ENCODE measurements at regions not wholly inside any gene's neighbourhood (a gene's known extent, or its start where the extent isn't known, plus 50 kb on each side); places are given as distances from the start of the nearest gene placed in this dataset.

GRCh38 chr12:93043192-93043876, 114.2 kb upstream of the EEA1 start:
- DNase-seq (ENCODE audit: low read depth, low spot score), result no peak

DNA sequence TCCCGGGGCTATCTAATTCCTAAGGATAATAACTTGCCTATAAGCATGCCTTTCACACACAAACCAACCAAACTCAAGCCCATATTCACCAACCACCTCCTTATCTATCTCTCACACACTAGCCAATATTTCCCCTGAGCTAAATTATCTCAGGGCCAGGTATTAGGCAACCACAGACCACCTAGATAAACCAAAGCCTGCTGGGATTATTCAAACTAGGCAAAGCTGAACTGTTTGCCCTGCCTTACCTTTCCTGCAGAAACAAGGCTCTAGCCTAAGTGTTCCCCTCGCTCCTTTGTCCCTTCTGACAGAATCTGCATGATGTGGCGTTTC, 114.7 kb upstream of the EEA1 start:
- DNase-seq (ENCODE audit: low read depth, low spot score), result no peak

GRCh38 chr12:93047118-93047517, 118.0 kb upstream of the EEA1 start:
- DNase-seq (ENCODE audit: low read depth, low spot score), result no peak

- no peak for DNase-seq (ENCODE audit: low read depth, low spot score)
These were observed 119.6 kb upstream of the EEA1 start for GRCh38 chr12:93048656-93049055.

DNA sequence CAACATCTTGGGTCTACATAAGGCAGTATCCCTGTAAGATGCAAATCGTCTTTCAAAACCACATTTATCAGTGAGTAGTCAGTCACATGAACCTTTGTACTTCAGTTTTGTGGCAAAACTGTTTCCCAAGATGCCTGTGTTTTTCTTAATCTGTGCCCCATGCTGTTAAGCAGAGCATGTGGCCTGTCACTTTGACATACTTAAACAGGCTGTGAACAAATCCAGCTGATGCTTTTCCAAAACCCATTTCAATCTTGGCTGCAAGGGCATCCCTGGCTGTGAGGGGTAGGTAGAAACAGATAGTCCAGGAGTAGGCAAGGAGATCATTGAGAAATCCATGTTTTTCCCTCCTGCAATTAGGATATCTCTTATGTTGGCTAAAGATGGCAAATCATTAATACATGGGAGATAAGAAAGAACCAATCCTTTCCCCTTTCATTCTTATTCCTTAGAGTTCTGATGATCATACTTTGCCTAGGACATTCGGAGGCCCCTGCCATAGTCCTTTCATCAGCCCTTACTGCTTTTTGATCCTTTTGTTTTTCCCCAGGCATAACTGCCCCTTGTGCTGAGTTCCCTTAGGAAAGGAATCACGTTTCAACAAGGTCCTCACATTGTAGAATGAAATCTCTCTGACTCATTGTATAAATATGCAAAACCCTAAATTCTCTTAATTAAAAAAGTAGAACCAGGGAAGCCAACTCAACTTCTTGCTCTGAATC, 121.1 kb upstream of the EEA1 start:
- DNase-seq (ENCODE audit: low read depth, low spot score), result peak; percentile 72

GRCh38 chr12:93050748-93051081, 121.6 kb upstream of the EEA1 start:
- no peak for DNase-seq (ENCODE audit: low read depth, low spot score)

GRCh38 chr12:93054021-93054420, 124.9 kb upstream of the EEA1 start:
- DNase-seq (ENCODE audit: low read depth, low spot score), result no peak

GRCh38 chr12:93055221-93055620, 126.1 kb upstream of the EEA1 start:
- DNase-seq (ENCODE audit: low read depth, low spot score), result no peak

DNA sequence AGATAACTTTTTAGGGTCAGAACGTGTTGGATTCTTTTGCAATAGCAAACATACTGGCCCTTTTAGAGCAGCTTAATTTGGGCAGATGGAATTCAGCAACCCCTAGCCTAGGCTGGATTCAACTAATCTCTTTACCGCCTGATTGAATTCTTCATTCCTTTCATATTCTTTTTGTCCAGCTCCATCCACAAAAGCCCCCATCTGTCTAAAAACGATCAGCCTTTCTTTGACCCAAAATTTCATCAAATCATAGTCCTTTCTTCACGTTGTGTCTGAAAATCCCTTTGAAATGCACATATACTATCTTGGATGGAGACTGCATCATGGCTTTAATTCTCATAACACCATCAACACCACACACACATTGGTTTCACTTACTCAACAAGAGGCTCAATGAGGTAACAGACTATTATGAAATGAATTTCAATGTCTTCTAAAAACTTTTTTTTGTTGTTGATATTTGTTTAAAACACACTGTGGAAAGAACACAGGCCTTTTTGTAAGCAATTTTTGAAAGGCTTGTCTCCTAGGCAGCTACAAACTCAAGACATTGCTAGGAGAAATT, 128.0 kb upstream of the EEA1 start:
- DNase-seq (ENCODE audit: low read depth, low spot score), result no peak

DNA sequence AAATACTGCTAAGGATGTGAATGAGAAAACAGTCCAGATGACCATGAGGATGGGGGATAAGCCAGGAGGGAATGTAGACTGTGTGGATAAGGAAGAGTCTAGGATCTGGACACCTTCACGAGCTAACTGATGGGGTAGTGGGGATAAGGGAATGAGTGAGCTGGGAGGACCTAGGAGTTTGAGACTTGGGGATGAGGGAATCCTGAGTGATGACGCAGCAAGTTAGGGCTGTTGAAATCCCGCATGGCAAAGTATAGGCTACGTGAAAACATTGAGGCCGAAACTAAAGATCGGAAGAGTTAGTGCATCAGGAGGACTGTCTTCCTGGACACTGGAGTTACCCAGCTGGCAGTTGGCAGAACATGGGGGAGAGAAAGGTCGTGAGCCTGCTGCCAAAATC, 129.2 kb upstream of the EEA1 start:
- DNase-seq (ENCODE audit: low read depth, low spot score), result no peak

GRCh38 chr12:93059288-93059687, 130.2 kb upstream of the EEA1 start:
- DNase-seq (ENCODE audit: low read depth, low spot score), result no peak

- no peak for DNase-seq (ENCODE audit: low read depth, low spot score)
These were observed 131.0 kb upstream of the EEA1 start for GRCh38 chr12:93059925-93060665.

DNA sequence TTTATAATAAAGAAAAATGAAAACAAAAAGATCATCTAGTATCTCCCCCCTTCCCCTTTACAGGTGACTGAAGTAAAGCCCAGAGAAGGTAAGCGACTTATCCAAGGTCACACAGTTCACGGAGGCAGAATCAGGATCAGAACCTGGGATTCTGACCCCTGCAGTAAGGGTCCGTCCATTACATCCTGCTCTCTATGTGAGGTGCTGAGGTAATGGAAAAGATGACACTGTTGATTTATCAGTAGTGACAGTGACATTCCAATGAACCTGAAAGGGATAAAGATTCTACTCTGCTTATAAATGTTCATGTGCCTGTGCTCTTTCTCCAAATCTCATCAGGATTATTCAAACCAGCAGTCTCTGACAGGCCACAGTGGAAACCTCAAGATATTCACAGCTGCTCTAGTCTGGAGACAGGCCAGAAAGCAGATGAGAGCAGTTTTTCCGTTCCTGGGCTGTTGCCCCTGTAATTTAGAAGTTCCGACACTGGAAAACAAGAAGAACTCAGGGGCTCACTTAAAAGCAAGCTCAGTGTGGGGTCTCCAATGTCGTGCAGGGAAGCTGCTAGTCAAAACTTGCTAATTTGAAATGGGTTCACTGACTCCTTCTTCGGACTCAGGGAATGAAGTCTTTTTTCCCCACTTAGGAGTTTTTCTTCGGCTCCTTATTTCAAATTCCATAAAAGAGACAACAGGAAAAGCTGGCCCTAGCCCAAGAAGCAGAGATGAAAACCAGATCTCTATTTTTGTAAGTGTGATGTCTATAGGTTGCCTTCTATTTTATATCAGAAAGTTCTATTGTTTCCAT, 131.8 kb upstream of the EEA1 start:
- DNase-seq (ENCODE audit: low read depth, low spot score), result peak; percentile 50

- no peak for DNase-seq (ENCODE audit: low read depth, low spot score)
These were observed 132.7 kb upstream of the EEA1 start for GRCh38 chr12:93061473-93062419.

GRCh38 chr12:93065896-93066295, 136.8 kb upstream of the EEA1 start:
- no peak for DNase-seq (ENCODE audit: low read depth, low spot score)

GRCh38 chr12:93072340-93072739, 143.2 kb upstream of the EEA1 start:
- no peak for DNase-seq (ENCODE audit: low read depth, low spot score)

- DNase-seq (ENCODE audit: low read depth, low spot score), result no peak
These were observed 144.2 kb upstream of the EEA1 start for GRCh38 chr12:93073324-93073723.

DNA sequence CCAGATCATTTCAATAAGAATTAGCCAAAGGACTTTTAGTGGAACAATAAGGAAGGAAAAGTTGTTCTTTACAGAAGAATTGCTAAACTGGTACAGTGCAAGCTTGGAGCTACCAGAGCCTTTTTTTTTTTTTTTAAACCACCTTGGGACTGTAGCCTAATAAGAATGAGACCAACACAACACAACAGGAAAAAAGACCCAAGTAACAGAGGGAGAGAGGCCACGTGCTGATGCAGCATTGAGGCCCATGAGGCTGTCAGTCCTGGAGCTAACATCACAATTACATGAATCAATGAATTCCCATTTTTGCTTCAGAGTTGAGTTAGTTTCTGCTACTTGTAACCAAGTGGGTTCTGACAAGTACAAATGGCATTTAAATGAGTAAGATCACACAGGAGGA, 149.0 kb upstream of the EEA1 start:
- DNase-seq (ENCODE audit: low read depth, low spot score), result no peak

- DNase-seq (ENCODE audit: low read depth, low spot score), result no peak
These were observed 149.5 kb upstream of the EEA1 start for GRCh38 chr12:93078577-93078976.

- no peak for DNase-seq (ENCODE audit: low read depth, low spot score)
These were observed 150.2 kb upstream of the EEA1 start for GRCh38 chr12:93079271-93079670.

- no peak for DNase-seq (ENCODE audit: low read depth, low spot score)
These were observed 150.9 kb upstream of the EEA1 start for GRCh38 chr12:93079976-93080375.
